Activated CD4-positive, alpha-beta T cell treated with anti-CD3 and anti-CD28 coated beads, Interleukin-2, amount 10 ng/mL, durations not matched to agents 7 days and 5 days (primary cell): ENCODE measurements at regions not wholly inside any gene's neighbourhood (a gene's known extent, or its start where the extent isn't known, plus 50 kb on each side); places are given as distances from the start of the nearest gene placed in this dataset.

Experiments
- CTCF ChIA-PET: fragments of 350-600 bp; sonication (Branson Sonifier 250); formaldehyde crosslinking; loops from one replicate; lab custom pipeline; 2021; ENCODE audit warnings: antibody characterized with exemption; lab: Charles Lee
- POLR2A ChIA-PET: fragments of 350-600 bp; sonication (Branson Sonifier 250); formaldehyde crosslinking; loops from one replicate; lab custom pipeline; 2021; ENCODE audit warnings: antibody characterized with exemption; lab: Charles Lee
- DNase-seq: peaks from one replicate; pipeline ENCODE4 v3.0.0-alpha.2; 2020
- H3K27ac Mint-ChIP-seq: one replicate; pipeline ENCODE4 v1.8.0; 2021; ENCODE audit warnings: mild to moderate bottlenecking, moderate library complexity, mixed read lengths
- H3K27me3 Mint-ChIP-seq: one replicate; pipeline ENCODE4 v1.8.0; 2021; ENCODE audit warnings: mixed read lengths
- H3K36me3 Mint-ChIP-seq: one replicate; pipeline ENCODE4 v1.8.0; 2021; ENCODE audit warnings: low read depth, mixed read lengths
- H3K4me1 Mint-ChIP-seq: one replicate; pipeline ENCODE4 v1.8.0; 2021; ENCODE audit warnings: mixed read lengths
- H3K4me3 Mint-ChIP-seq: one replicate; pipeline ENCODE4 v1.8.0; 2021; ENCODE audit warnings: mild to moderate bottlenecking, moderate library complexity, mixed read lengths
- H3K9me3 Mint-ChIP-seq: one replicate; pipeline ENCODE4 v1.8.0; 2021; ENCODE audit warnings: mixed read lengths

GRCh38 chr11:127217452-127218274 is 217.1 kb upstream of the KIRREL3 start:
- Mint-ChIP-seq H3K4me3 (no peak overlapping the region), H3K36me3 (no peaks in the 10 kb centered on the region), H3K27me3 (no peaks in the 10 kb centered on the region), H3K4me1 (no peaks in the 10 kb centered on the region), H3K27ac (no peak overlapping the region), H3K9me3 (no peaks in the 10 kb centered on the region)
- CTCF ChIA-PET = interaction anchor here (0.7 to 1.0 kb wide), 2 partner anchors 39 to 145 kb away, joined by 3 read pairs; no protein-coding TSS in a partner anchor
- DNase-seq = no peak
- POLR2A ChIA-PET = no interaction called here

- DNase-seq = no peak
- ChIA-PET POLR2A (no interaction called here), CTCF (no interaction called here)
- Mint-ChIP-seq H3K36me3 (no peaks in the 10 kb centered on the region), H3K27me3 (no peaks in the 10 kb centered on the region), H3K9me3 (no peaks in the 10 kb centered on the region), H3K4me3 (no peak overlapping the region), H3K4me1 (no peaks in the 10 kb centered on the region), H3K27ac (no peak overlapping the region)
These were observed 205.2 kb upstream of the KIRREL3 start for GRCh38 chr11:127205688-127206217.

DNA sequence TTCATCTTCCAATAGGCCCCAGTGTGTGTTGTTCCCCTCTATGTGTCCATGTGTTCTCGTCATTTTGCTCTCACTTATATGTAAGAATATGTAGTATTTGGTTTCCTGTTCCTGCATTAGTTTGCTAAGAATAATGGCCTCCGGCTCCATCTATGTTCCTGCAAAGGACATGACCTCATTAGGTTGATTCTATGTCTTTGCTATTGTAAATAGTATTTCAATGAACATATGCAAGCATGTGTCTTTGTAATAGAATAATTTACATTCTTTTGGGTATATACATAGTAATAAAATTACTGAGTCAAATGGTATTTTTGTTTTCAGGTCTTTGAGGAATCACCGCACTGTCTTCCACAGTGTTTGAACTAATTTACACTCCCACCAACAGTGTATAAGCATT is 202.9 kb upstream of the KIRREL3 start:
- CTCF ChIA-PET = interaction anchor here (0.6 kb wide), 2 partner anchors 256 to 765 kb away, joined by 3 to 4 read pairs; no protein-coding TSS in a partner anchor
- H3K4me3 Mint-ChIP-seq = no peak overlapping the region
- POLR2A ChIA-PET = no interaction called here
- DNase-seq = no peak
- H3K9me3 Mint-ChIP-seq = no peaks in the 10 kb centered on the region
- H3K4me1 Mint-ChIP-seq = no peaks in the 10 kb centered on the region
- H3K36me3 Mint-ChIP-seq = no peaks in the 10 kb centered on the region
- no peaks in the 10 kb centered on the region for H3K27me3 Mint-ChIP-seq
- H3K27ac Mint-ChIP-seq = no peak overlapping the region

- no peak overlapping the region for H3K4me3 Mint-ChIP-seq
- H3K27me3 Mint-ChIP-seq = no peaks in the 10 kb centered on the region
- H3K9me3 Mint-ChIP-seq = no peaks in the 10 kb centered on the region
- no peak overlapping the region for H3K27ac Mint-ChIP-seq
- DNase-seq = no peak
- ChIA-PET CTCF (no interaction called here), POLR2A (no interaction called here)
- no peaks in the 10 kb centered on the region for H3K4me1 Mint-ChIP-seq
- H3K36me3 Mint-ChIP-seq = no peaks in the 10 kb centered on the region
These were observed 201.5 kb upstream of the KIRREL3 start for GRCh38 chr11:127202105-127202504.

DNA sequence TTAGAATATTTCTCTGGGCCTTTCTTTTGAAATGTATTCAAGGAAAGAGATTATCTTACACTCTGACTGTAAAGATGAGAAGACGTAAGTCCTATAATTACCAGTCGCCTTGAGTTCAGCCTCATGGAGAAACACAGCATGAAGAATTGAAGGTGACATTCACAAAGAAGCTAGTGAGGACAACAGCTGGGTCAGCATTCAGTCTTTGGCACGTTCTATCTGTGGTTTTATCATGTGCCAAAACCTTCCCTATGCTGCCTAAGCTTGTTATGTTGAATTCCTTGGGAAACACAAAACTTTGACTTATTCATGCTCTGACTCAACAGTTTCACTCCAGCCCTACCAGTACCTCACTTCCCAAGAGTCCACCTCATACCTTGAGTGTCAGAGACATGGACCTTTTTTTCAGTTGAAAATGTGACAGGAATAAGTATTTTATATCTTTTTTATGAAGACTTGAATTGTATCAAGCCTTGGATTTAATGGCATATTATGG is 198.8 kb upstream of the KIRREL3 start:
- H3K4me3 Mint-ChIP-seq = no peak overlapping the region
- H3K27ac Mint-ChIP-seq = no peak overlapping the region
- no peak for DNase-seq
- no peaks in the 10 kb centered on the region for H3K27me3 Mint-ChIP-seq
- ChIA-PET CTCF (interaction anchor here (1.1 kb wide), 1 partner anchor 44 kb away, joined by 3 read pairs; no protein-coding TSS in a partner anchor), POLR2A (no interaction called here)
- H3K4me1 Mint-ChIP-seq = no peaks in the 10 kb centered on the region
- H3K9me3 Mint-ChIP-seq = no peaks in the 10 kb centered on the region
- H3K36me3 Mint-ChIP-seq = no peaks in the 10 kb centered on the region

DNA sequence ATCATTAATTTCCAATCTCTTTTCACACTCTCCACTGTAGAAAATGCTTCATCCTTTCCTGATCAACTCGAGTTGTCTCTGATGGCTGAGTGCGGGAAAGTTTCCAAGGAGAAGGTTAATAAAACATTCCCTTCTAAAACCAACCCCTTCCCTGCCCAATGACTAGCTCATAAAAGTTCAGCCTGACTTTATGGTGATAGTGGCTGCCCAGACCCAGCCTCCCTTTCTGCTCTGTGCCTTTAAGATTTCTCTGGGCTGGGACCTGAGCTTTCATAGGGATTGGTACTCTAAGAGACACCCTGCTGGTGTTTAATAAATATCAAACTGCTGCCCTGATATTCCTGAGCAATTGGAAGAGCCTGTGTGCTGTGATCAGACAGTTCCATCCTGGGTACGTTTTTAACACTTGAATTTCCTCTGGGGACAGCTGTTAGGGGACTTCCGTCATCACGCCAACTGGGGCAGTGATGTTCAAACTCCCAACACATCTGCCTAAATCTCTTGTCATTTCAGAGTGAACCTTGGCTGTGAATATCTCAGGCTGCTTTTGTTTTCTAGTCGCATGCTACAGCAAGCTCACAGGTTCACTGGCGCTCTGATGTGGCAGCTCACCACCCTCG is 195.0 kb upstream of the KIRREL3 start:
- Mint-ChIP-seq H3K4me3 (no peak overlapping the region), H3K4me1 (no peaks in the 10 kb centered on the region), H3K36me3 (no peaks in the 10 kb centered on the region), H3K27me3 (no peaks in the 10 kb centered on the region), H3K27ac (no peak overlapping the region), H3K9me3 (no peaks in the 10 kb centered on the region)
- ChIA-PET CTCF (no interaction called here), POLR2A (no interaction called here)
- no peak for DNase-seq

DNA sequence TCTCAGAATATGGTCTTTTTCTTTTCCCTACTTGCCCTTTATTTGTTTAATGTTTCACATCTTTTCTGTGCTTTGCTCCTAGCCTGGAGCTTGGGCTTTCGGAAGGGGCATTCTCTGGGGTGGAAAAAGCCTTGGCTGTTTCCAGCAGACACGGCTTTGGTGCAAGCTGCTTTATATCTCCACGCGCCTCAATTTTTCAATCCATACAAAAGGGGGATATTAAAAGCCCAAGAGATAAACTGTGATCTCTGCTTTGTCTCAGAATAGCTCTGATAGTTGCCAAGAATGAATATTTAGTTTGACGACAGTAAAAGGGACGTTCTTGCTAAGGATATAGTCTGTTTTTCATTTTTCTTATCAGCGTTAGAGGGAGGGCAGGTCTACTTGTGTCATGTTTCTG is 194.0 kb upstream of the KIRREL3 start:
- Mint-ChIP-seq H3K4me3 (no peak overlapping the region), H3K36me3 (no peaks in the 10 kb centered on the region), H3K27me3 (no peaks in the 10 kb centered on the region), H3K27ac (no peak overlapping the region), H3K4me1 (no peaks in the 10 kb centered on the region), H3K9me3 (no peaks in the 10 kb centered on the region)
- ChIA-PET POLR2A (no interaction called here), CTCF (no interaction called here)
- DNase-seq = no peak

DNA sequence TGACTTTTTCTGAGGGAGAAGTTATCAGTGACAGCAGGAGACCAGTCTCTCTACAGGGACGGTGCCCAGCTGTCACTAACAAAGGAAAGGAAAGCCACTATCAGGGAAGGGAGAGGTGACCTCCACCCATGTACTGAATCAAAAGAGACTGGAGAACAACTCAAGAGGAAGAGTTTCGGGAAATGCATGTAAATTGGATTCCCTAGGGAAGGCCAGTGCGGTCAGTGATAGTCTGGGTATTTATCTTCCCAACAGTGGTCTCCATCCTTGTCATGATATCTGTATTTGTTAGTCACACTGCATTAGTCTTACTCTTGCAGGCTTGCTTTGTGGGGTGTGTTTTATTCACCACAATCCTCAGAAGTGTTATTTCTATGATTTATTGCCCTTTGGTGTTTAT is 193.4 kb upstream of the KIRREL3 start:
- DNase-seq = no peak
- Mint-ChIP-seq H3K4me1 (no peaks in the 10 kb centered on the region), H3K27ac (no peak overlapping the region), H3K36me3 (no peaks in the 10 kb centered on the region), H3K27me3 (no peaks in the 10 kb centered on the region), H3K9me3 (no peaks in the 10 kb centered on the region), H3K4me3 (no peak overlapping the region)
- ChIA-PET CTCF (no interaction called here), POLR2A (no interaction called here)

DNA sequence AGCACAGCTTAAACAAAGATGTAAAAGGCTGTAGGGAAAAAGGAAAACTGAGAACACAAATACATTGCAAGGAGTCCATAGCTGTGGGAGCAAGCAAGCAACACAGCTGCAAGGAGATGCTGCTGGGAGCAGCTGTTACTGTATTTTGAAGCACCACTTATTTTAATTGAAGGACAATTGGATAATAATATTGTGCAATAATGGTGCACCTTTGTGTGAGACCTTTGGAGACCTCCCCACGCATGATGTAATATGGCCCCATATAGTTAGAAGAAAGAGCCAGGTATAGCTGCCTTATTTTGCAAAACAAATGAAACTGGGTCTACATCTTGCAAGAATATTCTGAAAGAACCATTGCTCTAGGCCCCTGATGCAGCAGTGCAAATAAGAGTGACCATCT is 191.1 kb upstream of the KIRREL3 start:
- no peaks in the 10 kb centered on the region for H3K27me3 Mint-ChIP-seq
- no peak overlapping the region for H3K27ac Mint-ChIP-seq
- H3K4me1 Mint-ChIP-seq = no peaks in the 10 kb centered on the region
- ChIA-PET POLR2A (no interaction called here), CTCF (no interaction called here)
- DNase-seq = no peak
- H3K36me3 Mint-ChIP-seq = no peaks in the 10 kb centered on the region
- H3K9me3 Mint-ChIP-seq = no peaks in the 10 kb centered on the region
- no peak overlapping the region for H3K4me3 Mint-ChIP-seq

GRCh38 chr11:127191261-127191660 is 190.7 kb upstream of the KIRREL3 start:
- Mint-ChIP-seq H3K36me3 (no peaks in the 10 kb centered on the region), H3K27ac (no peak overlapping the region), H3K9me3 (no peaks in the 10 kb centered on the region), H3K4me3 (no peak overlapping the region), H3K4me1 (no peaks in the 10 kb centered on the region), H3K27me3 (no peaks in the 10 kb centered on the region)
- DNase-seq = no peak
- ChIA-PET POLR2A (no interaction called here), CTCF (no interaction called here)

DNA sequence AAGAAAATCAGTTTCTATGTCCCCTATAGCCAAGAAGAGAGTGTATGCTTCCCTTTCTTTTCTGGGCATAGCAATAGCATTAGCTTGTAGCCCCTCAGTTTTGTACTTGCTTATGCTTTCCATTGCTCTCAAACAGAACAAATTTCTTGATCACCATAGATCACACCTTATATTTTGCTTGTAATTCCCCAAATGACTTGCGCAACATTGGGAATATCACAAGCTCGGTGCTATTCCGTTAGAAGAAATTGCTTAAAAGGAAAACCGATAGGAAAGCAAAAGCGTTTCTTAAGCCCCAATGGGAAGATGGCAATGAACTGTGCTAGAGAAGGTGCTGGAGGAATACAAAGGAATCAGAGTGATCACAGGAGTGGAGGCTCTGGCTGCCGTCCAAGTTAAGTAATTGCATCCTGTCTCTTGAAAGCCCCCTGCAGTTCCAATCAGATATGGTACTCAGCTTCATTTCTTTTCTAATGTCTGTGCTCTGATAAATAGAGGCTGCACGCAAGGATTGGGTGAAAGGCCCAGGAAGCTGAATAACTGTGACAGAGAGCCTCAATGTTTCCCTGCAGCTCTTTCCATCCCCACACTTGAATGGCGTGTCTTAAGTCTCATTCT is 182.1 kb upstream of the KIRREL3 start:
- H3K36me3 Mint-ChIP-seq = no peaks in the 10 kb centered on the region
- H3K4me1 Mint-ChIP-seq = no peaks in the 10 kb centered on the region
- H3K4me3 Mint-ChIP-seq = no peak overlapping the region
- ChIA-PET CTCF (interaction anchor here (1.2 kb wide), 1 partner anchor 10 kb away, joined by 5 read pairs; no protein-coding TSS in a partner anchor), POLR2A (no interaction called here)
- H3K9me3 Mint-ChIP-seq = no peaks in the 10 kb centered on the region
- no peaks in the 10 kb centered on the region for H3K27me3 Mint-ChIP-seq
- DNase-seq = no peak
- H3K27ac Mint-ChIP-seq = no peak overlapping the region

DNA sequence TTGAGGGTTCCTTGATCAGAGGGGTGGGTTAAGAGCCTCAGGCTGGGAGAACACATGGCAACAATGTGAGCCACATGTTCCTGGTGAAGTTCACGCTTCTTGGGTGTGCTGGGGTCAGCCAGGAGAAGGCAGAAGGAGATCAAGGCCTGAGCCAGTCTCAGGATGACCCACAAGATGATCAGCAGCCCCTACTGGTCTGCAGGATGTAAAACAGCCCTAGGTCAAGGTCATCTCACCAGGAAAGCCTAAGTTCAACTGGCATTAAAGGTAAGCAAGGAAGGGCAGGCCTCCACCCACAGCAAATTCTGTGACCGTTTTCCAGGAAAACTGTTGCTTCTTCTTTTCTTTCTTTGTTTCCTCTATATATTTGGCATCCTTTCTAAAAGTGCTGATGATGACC is 156.7 kb upstream of the KIRREL3 start:
- Mint-ChIP-seq H3K9me3 (no peaks in the 10 kb centered on the region), H3K36me3 (no peaks in the 10 kb centered on the region), H3K27me3 (no peaks in the 10 kb centered on the region), H3K27ac (no peak overlapping the region), H3K4me1 (no peaks in the 10 kb centered on the region), H3K4me3 (no peak overlapping the region)
- POLR2A ChIA-PET = no interaction called here
- no peak for DNase-seq
- CTCF ChIA-PET = no interaction called here

GRCh38 chr11:127149410-127149809 is 148.8 kb upstream of the KIRREL3 start:
- no peak overlapping the region for H3K27ac Mint-ChIP-seq
- no peaks in the 10 kb centered on the region for H3K4me1 Mint-ChIP-seq
- DNase-seq = no peak
- H3K27me3 Mint-ChIP-seq = no peaks in the 10 kb centered on the region
- no peaks in the 10 kb centered on the region for H3K9me3 Mint-ChIP-seq
- no peaks in the 10 kb centered on the region for H3K36me3 Mint-ChIP-seq
- ChIA-PET POLR2A (no interaction called here), CTCF (no interaction called here)
- no peak overlapping the region for H3K4me3 Mint-ChIP-seq
